ENCODE measurements at regions not wholly inside any gene's neighbourhood (a gene's known extent, or its start where the extent isn't known, plus 50 kb on each side); places are given as distances from the start of the nearest gene placed in this dataset.

- TF ChIP-seq FOXM1 (IDR thresholded peaks at IDR 0.05; ENCODE audit: borderline replicate concordance), result no peak
- no peak for TF ChIP-seq ZNF384 (IDR thresholded peaks at IDR 0.05)
- TF ChIP-seq BHLHE40 (IDR thresholded peaks at IDR 0.05; ENCODE audit: borderline replicate concordance), result no peak
- TF ChIP-seq CTBP1 (IDR thresholded peaks at IDR 0.05; ENCODE audit: borderline replicate concordance), result no peak
- no peak for TF ChIP-seq SP1 (IDR thresholded peaks at IDR 0.05)
- no peak for TF ChIP-seq SUZ12 (IDR thresholded peaks at IDR 0.05)
- no peak for TF ChIP-seq TARDBP (IDR thresholded peaks at IDR 0.05)
- no peak for TF ChIP-seq NFRKB (IDR thresholded peaks at IDR 0.05)
These were observed 74.8 kb upstream of the RPL38 start for GRCh38 chr17:74128456-74129211.

All from HEK293T (cell line).